ENCODE measurements at regions not wholly inside any gene's neighbourhood (a gene's known extent, or its start where the extent isn't known, plus 50 kb on each side); places are given as distances from the start of the nearest gene placed in this dataset.
"Not testable (repeated sequence)": the region's sequence is repeated elsewhere in the genome, so short reads cannot be mapped to it uniquely, and the experiment has no call there.

- DNase-seq: no peak
- no peak overlapping the region for H3K4me3 ChIP-seq (ENCODE audit: low read depth, low read length)
- H3K9me3 ChIP-seq: no peaks in the 10 kb centered on the region
- H3K36me3 ChIP-seq: no peaks in the 10 kb centered on the region
- no peak for TF ChIP-seq CTCF (IDR thresholded peaks at IDR 0.05; ENCODE audit: low read depth, low read length)
- no peaks in the 10 kb centered on the region for H3K27me3 ChIP-seq
- H3K4me1 ChIP-seq: no peaks in the 10 kb centered on the region
Observed at GRCh38 chr2:185393091-185393490, 345.5 kb upstream of the FSIP2 start.

GRCh38 chr2:185402474-185402873 lies 336.1 kb upstream of the FSIP2 start:
- no peak for TF ChIP-seq CTCF (IDR thresholded peaks at IDR 0.05; ENCODE audit: low read depth, low read length)
- no peaks in the 10 kb centered on the region for H3K4me1 ChIP-seq
- H3K36me3 ChIP-seq: no peaks in the 10 kb centered on the region

GRCh38 chr2:185404578-185404977 lies 334.0 kb upstream of the FSIP2 start:
- no peaks in the 10 kb centered on the region for H3K36me3 ChIP-seq
- no peaks in the 10 kb centered on the region for H3K4me1 ChIP-seq
- no peak overlapping the region for H3K4me3 ChIP-seq (ENCODE audit: low read depth, low read length)
- H3K27me3 ChIP-seq: no peaks in the 10 kb centered on the region
- DNase-seq: no peak
- no peaks in the 10 kb centered on the region for H3K9me3 ChIP-seq
- no peak for TF ChIP-seq CTCF (IDR thresholded peaks at IDR 0.05; ENCODE audit: low read depth, low read length)

More at GRCh38 chr2:185402474-185402873, 336.1 kb upstream of the FSIP2 start:
- Histone ChIP-seq H3K27me3 (no peaks in the 10 kb centered on the region), H3K9me3 (no peaks in the 10 kb centered on the region), H3K4me3 (ENCODE audit: low read depth, low read length) (no peak overlapping the region)
- no peak for DNase-seq

- no peak overlapping the region for H3K4me3 ChIP-seq (ENCODE audit: low read depth, low read length)
- no peaks in the 10 kb centered on the region for H3K9me3 ChIP-seq
- H3K27me3 ChIP-seq: no peaks in the 10 kb centered on the region
- no peaks in the 10 kb centered on the region for H3K4me1 ChIP-seq
- no peak for TF ChIP-seq CTCF (IDR thresholded peaks at IDR 0.05; ENCODE audit: low read depth, low read length)
- no peaks in the 10 kb centered on the region for H3K36me3 ChIP-seq
- no peak for DNase-seq
Observed at GRCh38 chr2:185417111-185417510, 321.5 kb upstream of the FSIP2 start.

GRCh38 chr2:185417688-185418087 lies 320.9 kb upstream of the FSIP2 start:
- Histone ChIP-seq H3K36me3 (no peaks in the 10 kb centered on the region), H3K27me3 (no peaks in the 10 kb centered on the region), H3K9me3 (no peaks in the 10 kb centered on the region), H3K4me1 (no peaks in the 10 kb centered on the region), H3K4me3 (ENCODE audit: low read depth, low read length) (no peak overlapping the region)
- no peak for DNase-seq
- TF ChIP-seq CTCF (IDR thresholded peaks at IDR 0.05; ENCODE audit: low read depth, low read length): no peak

- not testable (repeated sequence) for H3K36me3 ChIP-seq; H3K4me1 ChIP-seq; H3K27me3 ChIP-seq; DNase-seq; H3K9me3 ChIP-seq; H3K4me3 ChIP-seq (ENCODE audit: low read depth, low read length)
Observed at GRCh38 chr2:185424958-185425629, 313.5 kb upstream of the FSIP2 start.
